ENCODE measurements at regions not wholly inside any gene's neighbourhood (a gene's known extent, or its start where the extent isn't known, plus 50 kb on each side); places are given as distances from the start of the nearest gene placed in this dataset.

GRCh38 chr11:97963528-97964331 is 1057.0 kb upstream of the CNTN5 start:
- DNase-seq (ENCODE audit: low spot score) = no peak

GRCh38 chr11:97964332-97965004 is 1056.3 kb upstream of the CNTN5 start:
- DNase-seq (ENCODE audit: low spot score) = no peak

- no peak for DNase-seq (ENCODE audit: low spot score)
Measured at GRCh38 chr11:97965849-97966646, 1054.7 kb upstream of the CNTN5 start.

GRCh38 chr11:97966901-97967300 is 1053.8 kb upstream of the CNTN5 start:
- no peak for DNase-seq (ENCODE audit: low spot score)

- no peak for DNase-seq (ENCODE audit: low spot score)
Measured at GRCh38 chr11:97968071-97968470, 1052.7 kb upstream of the CNTN5 start.

GRCh38 chr11:97972731-97973130 is 1048.0 kb upstream of the CNTN5 start:
- DNase-seq (ENCODE audit: low spot score) = no peak

- no peak for DNase-seq (ENCODE audit: low spot score)
Measured at GRCh38 chr11:97973352-97973857, 1047.3 kb upstream of the CNTN5 start.

GRCh38 chr11:97974798-97975498 is 1045.8 kb upstream of the CNTN5 start:
- no peak for DNase-seq (ENCODE audit: low spot score)

GRCh38 chr11:97977726-97978125 is 1043.0 kb upstream of the CNTN5 start:
- no peak for DNase-seq (ENCODE audit: low spot score)

- no peak for DNase-seq (ENCODE audit: low spot score)
Measured at GRCh38 chr11:97979741-97980140, 1041.0 kb upstream of the CNTN5 start.

GRCh38 chr11:97982512-97982911 is 1038.2 kb upstream of the CNTN5 start:
- no peak for DNase-seq (ENCODE audit: low spot score)

GRCh38 chr11:97989121-97989520 is 1031.6 kb upstream of the CNTN5 start:
- DNase-seq (ENCODE audit: low spot score) = no peak

- DNase-seq (ENCODE audit: low spot score) = no peak
Measured at GRCh38 chr11:97990162-97990920, 1030.4 kb upstream of the CNTN5 start.

GRCh38 chr11:97993562-97993961 is 1027.2 kb upstream of the CNTN5 start:
- DNase-seq (ENCODE audit: low spot score) = no peak

- no peak for DNase-seq (ENCODE audit: low spot score)
Measured at GRCh38 chr11:97995874-97996273, 1024.9 kb upstream of the CNTN5 start.

- no peak for DNase-seq (ENCODE audit: low spot score)
Measured at GRCh38 chr11:97996762-97997161, 1024.0 kb upstream of the CNTN5 start.

GRCh38 chr11:98003606-98004371 is 1017.0 kb upstream of the CNTN5 start:
- DNase-seq (ENCODE audit: low spot score) = no peak

- no peak for DNase-seq (ENCODE audit: low spot score)
Measured at GRCh38 chr11:98007072-98007471, 1013.7 kb upstream of the CNTN5 start.

GRCh38 chr11:98027652-98028051 is 993.1 kb upstream of the CNTN5 start:
- no peak for DNase-seq (ENCODE audit: low spot score)

- DNase-seq (ENCODE audit: low spot score) = no peak
Measured at GRCh38 chr11:98029832-98030231, 990.9 kb upstream of the CNTN5 start.

All from HuH-7 (cell line).